ENCODE measurements at regions not wholly inside any gene's neighbourhood (a gene's known extent, or its start where the extent isn't known, plus 50 kb on each side); places are given as distances from the start of the nearest gene placed in this dataset.

- DNase-seq (ENCODE audit: extremely low read depth, low read depth), result no peak
- no peak for TF ChIP-seq CTCF (IDR thresholded peaks at IDR 0.05; ENCODE audit: low read depth, low read length)
Measured at GRCh38 chr14:89587136-89587420, 170.0 kb upstream of the FOXN3 start.

GRCh38 chr14:89586258-89587135 lies 169.5 kb upstream of the FOXN3 start:
- no peak for TF ChIP-seq CTCF (IDR thresholded peaks at IDR 0.05; ENCODE audit: low read depth, low read length)
- DNase-seq (ENCODE audit: extremely low read depth, low read depth), result no peak

- no peak for DNase-seq (ENCODE audit: extremely low read depth, low read depth)
- no peak for TF ChIP-seq CTCF (IDR thresholded peaks at IDR 0.05; ENCODE audit: low read depth, low read length)
Measured at GRCh38 chr14:89578156-89578555, 161.1 kb upstream of the FOXN3 start.

- DNase-seq (ENCODE audit: extremely low read depth, low read depth), result no peak
Measured at GRCh38 chr14:89576960-89577359, 159.9 kb upstream of the FOXN3 start.

GRCh38 chr14:89576145-89576927 lies 159.3 kb upstream of the FOXN3 start:
- no peak for TF ChIP-seq CTCF (IDR thresholded peaks at IDR 0.05; ENCODE audit: low read depth, low read length)
- no peak for DNase-seq (ENCODE audit: extremely low read depth, low read depth)

More at GRCh38 chr14:89576960-89577359, 159.9 kb upstream of the FOXN3 start:
- TF ChIP-seq CTCF (IDR thresholded peaks at IDR 0.05; ENCODE audit: low read depth, low read length), result no peak

- no peak for DNase-seq (ENCODE audit: extremely low read depth, low read depth)
- TF ChIP-seq CTCF (IDR thresholded peaks at IDR 0.05; ENCODE audit: low read depth, low read length), result no peak
Measured at GRCh38 chr14:89575386-89576061, 158.5 kb upstream of the FOXN3 start.

GRCh38 chr14:89574420-89574819 lies 157.4 kb upstream of the FOXN3 start:
- no peak for TF ChIP-seq CTCF (IDR thresholded peaks at IDR 0.05; ENCODE audit: low read depth, low read length)

More at GRCh38 chr14:89574420-89574819, 157.4 kb upstream of the FOXN3 start:
- no peak for DNase-seq (ENCODE audit: extremely low read depth, low read depth)

Data from AG09319 (cell line).